ENCODE measurements at regions not wholly inside any gene's neighbourhood (a gene's known extent, or its start where the extent isn't known, plus 50 kb on each side); places are given as distances from the start of the nearest gene placed in this dataset.

GRCh38 chr2:207363761-207364290, 165.9 kb upstream of the CREB1 start:
- no peak for TF ChIP-seq TAF1 (IDR thresholded peaks at IDR 0.05; ENCODE audit: borderline replicate concordance, insufficient read depth, low read length)
- no peak for TF ChIP-seq SIN3A (IDR thresholded peaks at IDR 0.05; ENCODE audit: borderline replicate concordance, insufficient read depth, low read length)
- TF ChIP-seq POLR2AphosphoS5 (IDR thresholded peaks at IDR 0.05; ENCODE audit: low read depth, low read length) = no peak
- no peak for TF ChIP-seq REST (IDR thresholded peaks at IDR 0.05; ENCODE audit: insufficient read depth in 1 of 2, low read depth in 2 of 2, low read length in 2 of 2)
- no peak for TF ChIP-seq FOXP2 (optimal IDR thresholded peaks at IDR 0.05; ENCODE audit: borderline replicate concordance, extremely low read depth, extremely low read length, insufficient read depth)

GRCh38 chr2:207370646-207371045, 159.1 kb upstream of the CREB1 start:
- TF ChIP-seq FOXP2 (optimal IDR thresholded peaks at IDR 0.05; ENCODE audit: borderline replicate concordance, extremely low read depth, extremely low read length, insufficient read depth) (no peak), POLR2AphosphoS5 (IDR thresholded peaks at IDR 0.05; ENCODE audit: low read depth, low read length) (no peak), REST (IDR thresholded peaks at IDR 0.05; ENCODE audit: insufficient read depth in 1 of 2, low read depth in 2 of 2, low read length in 2 of 2) (no peak), TAF1 (IDR thresholded peaks at IDR 0.05; ENCODE audit: borderline replicate concordance, insufficient read depth, low read length) (no peak), SIN3A (IDR thresholded peaks at IDR 0.05; ENCODE audit: borderline replicate concordance, insufficient read depth, low read length) (no peak)

- TF ChIP-seq TAF1 (IDR thresholded peaks at IDR 0.05; ENCODE audit: borderline replicate concordance, insufficient read depth, low read length) (no peak), FOXP2 (optimal IDR thresholded peaks at IDR 0.05; ENCODE audit: borderline replicate concordance, extremely low read depth, extremely low read length, insufficient read depth) (no peak), REST (IDR thresholded peaks at IDR 0.05; ENCODE audit: insufficient read depth in 1 of 2, low read depth in 2 of 2, low read length in 2 of 2) (no peak), POLR2AphosphoS5 (IDR thresholded peaks at IDR 0.05; ENCODE audit: low read depth, low read length) (no peak), SIN3A (IDR thresholded peaks at IDR 0.05; ENCODE audit: borderline replicate concordance, insufficient read depth, low read length) (no peak)
Observed at GRCh38 chr2:207371877-207372276, 157.9 kb upstream of the CREB1 start.

- TF ChIP-seq TAF1 (IDR thresholded peaks at IDR 0.05; ENCODE audit: borderline replicate concordance, insufficient read depth, low read length) = no peak
Observed at GRCh38 chr2:207372483-207372882, 157.3 kb upstream of the CREB1 start.

GRCh38 chr2:207375207-207375875, 154.4 kb upstream of the CREB1 start:
- TF ChIP-seq REST (IDR thresholded peaks at IDR 0.05; ENCODE audit: insufficient read depth in 1 of 2, low read depth in 2 of 2, low read length in 2 of 2) (no peak), FOXP2 (optimal IDR thresholded peaks at IDR 0.05; ENCODE audit: borderline replicate concordance, extremely low read depth, extremely low read length, insufficient read depth) (no peak), TAF1 (IDR thresholded peaks at IDR 0.05; ENCODE audit: borderline replicate concordance, insufficient read depth, low read length) (no peak), SIN3A (IDR thresholded peaks at IDR 0.05; ENCODE audit: borderline replicate concordance, insufficient read depth, low read length) (no peak), POLR2AphosphoS5 (IDR thresholded peaks at IDR 0.05; ENCODE audit: low read depth, low read length) (no peak)
